GM21447 (cell line): ENCODE measurements at regions not wholly inside any gene's neighbourhood (a gene's known extent, or its start where the extent isn't known, plus 50 kb on each side); places are given as distances from the start of the nearest gene placed in this dataset.

Experiments
- ATAC-seq: cut with Tn5 transposase; IDR thresholded peaks from one replicate; pipeline ENCODE4 v1.9.1; 2021; ENCODE audit not compliant: unreplicated experiment

GRCh38 chr1:42096554-42096953 lies 56.7 kb upstream of the GUCA2B start:
- ATAC-seq: no peak

DNA sequence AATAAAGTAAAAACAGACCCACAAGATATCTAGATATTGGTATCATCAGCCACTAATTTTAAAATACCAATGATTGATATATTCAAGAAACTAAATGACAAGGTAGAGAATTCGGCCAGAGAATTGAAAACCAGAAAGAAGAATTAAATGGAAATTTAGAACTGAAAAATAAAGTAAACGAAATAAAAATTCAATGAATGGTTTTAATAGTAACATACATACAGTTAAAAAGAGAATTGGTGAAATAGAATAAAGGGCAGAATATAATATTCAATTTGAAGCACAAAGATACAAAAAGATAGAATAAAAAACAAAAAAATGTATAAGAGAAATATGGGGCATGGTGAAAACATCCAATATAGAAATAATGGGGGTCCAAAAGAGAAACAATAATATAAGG lies 64.0 kb upstream of the GUCA2B start:
- no peak for ATAC-seq

DNA sequence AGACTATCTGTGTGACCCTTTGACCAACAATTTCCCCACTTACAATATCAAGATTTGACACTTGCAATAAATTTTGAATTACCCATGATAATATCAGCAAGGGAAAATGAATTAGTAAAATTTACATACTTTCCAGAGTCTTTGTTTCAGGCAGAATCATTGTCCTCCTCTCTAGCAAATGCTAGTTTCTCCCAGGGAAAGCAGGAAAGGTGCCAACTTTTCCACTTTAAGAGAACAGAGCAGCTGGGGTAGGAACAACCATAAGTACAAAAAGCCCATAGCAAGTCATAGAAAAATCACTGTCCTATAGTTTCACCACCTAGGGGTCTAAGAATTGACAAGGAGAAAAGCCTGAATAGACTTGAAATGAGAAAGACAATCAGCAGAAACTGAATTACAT lies 67.1 kb upstream of the GUCA2B start:
- no peak for ATAC-seq

DNA sequence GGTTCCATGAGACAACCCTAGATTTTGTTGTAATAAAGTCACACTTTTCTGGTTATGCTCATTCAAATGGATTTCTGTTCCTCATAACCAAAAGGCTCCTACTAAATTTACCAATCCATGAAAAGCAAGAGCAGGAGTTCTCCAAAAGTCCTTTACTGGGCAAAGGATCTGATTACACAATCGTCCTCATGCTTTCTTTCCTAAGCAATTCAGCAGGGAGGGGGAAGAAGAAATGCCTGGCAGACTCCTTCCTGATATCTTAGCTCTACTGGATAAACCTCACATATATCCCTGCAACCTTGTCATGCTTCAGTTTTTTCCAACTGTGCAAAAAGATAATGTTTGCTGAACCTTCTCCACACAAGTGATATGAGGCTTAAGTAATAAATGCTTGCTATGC lies 67.6 kb upstream of the GUCA2B start:
- ATAC-seq: no peak

- ATAC-seq: no peak
Observed at GRCh38 chr1:42081475-42081874, 71.7 kb upstream of the GUCA2B start.

- ATAC-seq: no peak
Observed at GRCh38 chr1:42075179-42075578, 78.0 kb upstream of the GUCA2B start.

- no peak for ATAC-seq
Observed at GRCh38 chr1:42070996-42071395, 82.2 kb upstream of the GUCA2B start.

DNA sequence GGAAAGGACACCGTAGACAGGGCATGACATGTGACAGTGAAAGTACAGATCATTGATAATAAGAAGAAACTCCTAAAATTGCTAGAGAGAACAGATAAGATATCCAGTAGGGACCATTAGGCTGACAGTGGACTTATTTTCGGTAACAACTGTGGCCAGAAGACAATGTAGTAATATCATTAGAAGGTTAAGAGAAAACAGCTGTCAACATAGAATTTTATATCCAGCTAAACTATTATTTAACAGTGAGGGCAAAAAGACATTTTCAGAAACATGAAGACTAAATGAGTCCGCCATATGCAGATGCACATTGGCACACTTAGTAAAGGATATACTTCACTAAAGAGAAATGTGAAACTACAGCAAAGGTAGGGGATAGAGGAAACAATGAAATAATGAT lies 95.4 kb upstream of the GUCA2B start:
- ATAC-seq: no peak

GRCh38 chr1:42056460-42056859 lies 96.8 kb upstream of the GUCA2B start:
- ATAC-seq: no peak

- ATAC-seq: no peak
Observed at GRCh38 chr1:42055061-42055460, 98.1 kb upstream of the GUCA2B start.

DNA sequence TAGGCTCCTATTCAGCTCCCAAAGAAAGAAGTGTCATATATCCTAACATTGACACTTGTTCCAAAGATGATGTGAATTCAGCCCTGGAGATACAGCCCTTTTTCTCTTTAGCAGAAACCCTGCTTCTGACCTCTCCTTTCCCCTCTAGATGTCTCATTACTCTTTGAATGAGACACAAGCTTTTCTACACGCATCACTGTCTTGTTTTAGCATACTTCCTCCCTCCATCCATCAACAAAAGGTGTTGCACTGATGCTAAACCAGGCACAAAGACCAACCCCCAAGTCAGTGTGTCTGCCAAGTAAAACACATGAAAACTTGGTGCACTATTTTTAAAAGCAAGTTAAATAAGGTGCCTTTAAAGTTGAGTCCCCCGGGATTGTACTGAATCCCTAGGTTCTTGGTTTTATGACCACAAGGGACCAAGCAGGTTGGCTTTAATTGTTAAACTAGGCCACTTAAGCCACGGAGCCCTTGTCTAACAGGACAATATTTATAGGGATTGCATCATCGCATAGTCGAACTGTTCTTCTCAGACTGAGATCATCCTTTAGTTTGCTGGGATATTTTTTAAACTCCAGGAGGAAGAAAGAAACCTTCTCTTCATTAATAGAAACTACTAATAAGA lies 101.0 kb upstream of the GUCA2B start:
- ATAC-seq: no peak

DNA sequence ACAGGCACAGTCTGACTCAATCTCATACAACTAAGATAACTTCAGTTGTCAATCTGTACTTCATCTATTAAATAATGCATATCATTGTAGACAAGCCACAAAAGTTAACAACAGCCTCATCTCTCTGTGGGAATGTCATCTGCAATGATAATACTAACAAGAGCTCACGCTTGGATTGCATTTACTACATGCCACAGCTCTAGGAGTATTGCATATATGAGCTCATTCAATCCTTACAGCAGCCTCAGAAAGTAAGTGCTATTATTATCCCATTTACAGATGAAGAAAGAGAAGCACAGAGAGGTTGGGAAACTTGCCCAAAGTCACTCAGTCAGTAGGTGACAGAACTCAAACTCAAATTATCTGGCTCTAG lies 105.7 kb upstream of the GUCA2B start:
- ATAC-seq: no peak

GRCh38 chr1:42046761-42047507 lies 106.3 kb upstream of the GUCA2B start:
- ATAC-seq: no peak

DNA sequence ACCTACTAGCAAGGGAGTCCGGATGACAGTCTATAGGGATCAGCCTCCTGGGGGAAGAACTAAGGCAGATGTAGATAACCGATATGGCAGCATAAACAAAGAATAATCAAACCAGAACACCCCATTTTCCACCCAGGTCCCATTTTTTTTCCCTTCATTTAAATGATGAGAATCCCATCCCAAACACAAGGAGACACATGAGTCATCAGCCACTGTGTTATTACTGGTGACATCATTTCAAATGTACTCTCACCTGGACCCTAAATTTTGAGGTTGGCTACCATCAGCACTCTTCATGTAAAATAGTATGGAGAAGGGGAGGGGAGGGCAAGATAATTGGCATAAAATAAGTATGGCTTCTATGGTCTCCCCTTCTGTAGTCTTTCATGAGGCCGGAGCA lies 108.9 kb upstream of the GUCA2B start:
- no peak for ATAC-seq

GRCh38 chr1:42043811-42044210 lies 109.4 kb upstream of the GUCA2B start:
- ATAC-seq: no peak

GRCh38 chr1:42043182-42043581 lies 110.0 kb upstream of the GUCA2B start:
- ATAC-seq: no peak

- no peak for ATAC-seq
Observed at GRCh38 chr1:42041031-42041430, 112.2 kb upstream of the GUCA2B start.

- no peak for ATAC-seq
Observed at GRCh38 chr1:42040159-42040558, 113.1 kb upstream of the GUCA2B start.

GRCh38 chr1:42038261-42038660 lies 114.9 kb upstream of the GUCA2B start:
- no peak for ATAC-seq

DNA sequence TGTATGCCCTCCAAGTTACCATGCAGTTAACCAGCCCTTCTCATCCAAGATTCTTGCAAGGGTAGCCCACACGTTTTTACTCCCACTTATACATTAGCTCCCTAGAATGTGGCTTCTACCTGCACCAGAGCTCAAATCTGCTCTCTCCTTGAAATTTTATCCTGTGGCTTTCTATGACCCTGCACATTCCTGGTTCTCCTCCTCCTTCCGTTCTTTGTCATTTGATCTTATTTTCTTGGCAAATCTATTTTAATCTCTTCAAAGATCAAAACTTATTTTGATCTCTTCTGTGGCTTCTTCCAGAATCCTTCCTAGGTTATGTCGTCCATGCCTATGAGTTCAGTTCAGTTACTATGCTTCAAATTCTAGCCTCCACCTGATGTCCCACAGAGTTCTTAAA lies 115.6 kb upstream of the GUCA2B start:
- ATAC-seq: no peak

DNA sequence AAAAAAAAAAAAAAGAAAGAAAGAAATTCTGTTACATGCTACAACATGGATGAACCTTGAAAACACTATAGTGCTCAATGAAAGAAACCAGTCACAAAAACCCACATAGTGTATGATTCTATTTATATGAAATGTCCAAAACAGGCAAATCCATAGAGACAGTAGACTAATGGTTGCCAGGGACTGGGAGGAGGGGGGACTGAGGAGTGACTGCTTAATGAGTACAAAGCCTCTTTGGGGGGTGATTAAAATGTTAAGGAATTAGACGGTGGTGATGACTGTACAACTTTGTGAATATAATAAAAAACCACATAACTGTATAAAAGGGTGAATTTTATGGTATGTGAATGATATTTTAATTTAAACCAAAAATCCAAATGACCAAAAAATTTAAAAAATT lies 116.0 kb upstream of the GUCA2B start:
- no peak for ATAC-seq

DNA sequence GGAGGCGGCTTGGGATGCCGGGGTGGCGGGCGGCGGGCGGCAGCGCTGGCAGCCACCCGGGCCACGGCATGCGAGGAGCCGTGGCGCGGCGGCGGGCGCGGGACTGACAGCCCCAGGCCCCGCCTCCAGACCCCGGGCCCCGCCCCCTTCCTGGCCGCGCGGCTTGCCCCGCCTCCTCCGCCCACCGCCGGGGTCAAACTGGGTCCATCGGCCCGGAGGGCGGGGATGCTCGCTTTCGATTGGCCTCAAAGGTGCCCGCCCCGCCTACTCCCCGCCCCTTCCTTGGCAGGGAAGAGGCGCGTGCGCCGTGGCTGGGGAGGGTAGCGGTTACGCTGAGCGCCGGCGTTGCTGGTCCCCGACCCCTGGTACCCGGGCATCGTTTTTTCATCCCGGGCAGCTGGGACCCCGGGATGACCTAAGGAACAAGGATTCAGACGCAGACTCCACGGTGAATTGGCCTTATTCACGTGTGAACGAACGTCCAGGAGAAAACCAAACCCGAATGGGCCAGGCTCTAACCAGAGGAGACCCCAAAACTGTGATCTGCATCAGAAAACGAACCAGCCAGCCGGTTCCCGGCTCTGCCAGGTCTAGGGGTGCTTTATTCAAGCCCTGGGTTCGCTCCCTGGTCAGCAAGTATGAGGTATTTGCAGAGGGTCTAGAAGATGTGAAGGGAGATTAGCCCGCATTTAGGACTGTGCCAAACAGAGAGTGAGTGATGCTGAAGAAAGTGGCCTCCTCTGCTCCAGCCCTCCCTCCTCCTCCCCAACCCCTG lies 117.2 kb upstream of the GUCA2B start:
- peak; percentile 91 for ATAC-seq
